ENCODE measurements at regions not wholly inside any gene's neighbourhood (a gene's known extent, or its start where the extent isn't known, plus 50 kb on each side); places are given as distances from the start of the nearest gene placed in this dataset.

DNA sequence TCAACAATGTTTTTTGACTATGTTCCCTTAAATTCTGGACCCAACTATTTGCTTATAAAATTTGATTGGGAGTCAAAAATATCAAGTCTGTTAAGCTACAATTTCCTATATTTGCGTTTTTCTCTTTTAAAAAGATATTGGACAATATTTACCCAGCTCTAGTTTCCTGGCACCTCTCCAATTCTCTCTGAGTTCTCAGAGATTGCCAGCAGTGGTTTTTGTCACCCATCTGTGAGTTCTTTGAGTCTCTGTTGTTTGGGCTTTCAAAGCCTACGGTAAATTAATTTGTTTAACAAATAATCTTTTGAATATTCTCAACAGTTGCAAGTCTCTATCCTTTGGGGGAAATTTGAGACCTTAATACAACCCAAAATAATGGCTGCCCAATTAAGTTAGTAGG lies 174.2 kb upstream of the PUM3 start:
- no peak for TF ChIP-seq EZH2 (IDR thresholded peaks at IDR 0.05; ENCODE audit: low read length, missing control alignments)
- TF ChIP-seq, protein P1, sequence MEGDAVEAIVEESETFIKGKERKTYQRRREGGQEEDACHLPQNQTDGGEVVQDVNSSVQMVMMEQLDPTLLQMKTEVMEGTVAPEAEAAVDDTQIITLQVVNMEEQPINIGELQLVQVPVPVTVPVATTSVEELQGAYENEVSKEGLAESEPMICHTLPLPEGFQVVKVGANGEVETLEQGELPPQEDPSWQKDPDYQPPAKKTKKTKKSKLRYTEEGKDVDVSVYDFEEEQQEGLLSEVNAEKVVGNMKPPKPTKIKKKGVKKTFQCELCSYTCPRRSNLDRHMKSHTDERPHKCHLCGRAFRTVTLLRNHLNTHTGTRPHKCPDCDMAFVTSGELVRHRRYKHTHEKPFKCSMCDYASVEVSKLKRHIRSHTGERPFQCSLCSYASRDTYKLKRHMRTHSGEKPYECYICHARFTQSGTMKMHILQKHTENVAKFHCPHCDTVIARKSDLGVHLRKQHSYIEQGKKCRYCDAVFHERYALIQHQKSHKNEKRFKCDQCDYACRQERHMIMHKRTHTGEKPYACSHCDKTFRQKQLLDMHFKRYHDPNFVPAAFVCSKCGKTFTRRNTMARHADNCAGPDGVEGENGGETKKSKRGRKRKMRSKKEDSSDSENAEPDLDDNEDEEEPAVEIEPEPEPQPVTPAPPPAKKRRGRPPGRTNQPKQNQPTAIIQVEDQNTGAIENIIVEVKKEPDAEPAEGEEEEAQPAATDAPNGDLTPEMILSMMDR (conservative IDR thresholded peaks at IDR 0.05 in 1 of 2, IDR thresholded peaks at IDR 0.05 in 1 of 2; ENCODE audit: low read depth in 1 of 2, low read length in 2 of 2) = no peak
- Histone ChIP-seq H3K36me3 (ENCODE audit: control insufficient read depth, insufficient read depth, low read length) (no peaks in the 10 kb centered on the region), H3K4me2 (ENCODE audit: extremely low read depth, insufficient read depth, low read length) (no peak overlapping the region), H3K27me3 (ENCODE audit: control insufficient read depth, insufficient read depth, low read length) (no peaks in the 10 kb centered on the region), H3K9ac (ENCODE audit: insufficient read depth, low read length) (no peak overlapping the region), H3K4me3 (replicated peaks in 1 of 4; ENCODE audit: control extremely low read depth in 1 of 4, insufficient read depth in 1 of 4, low read depth in 3 of 4, low read length in 4 of 4) (no peak overlapping the region), H4K20me1 (ENCODE audit: control insufficient read depth, extremely low read depth, insufficient read depth, low read length) (no peaks in the 10 kb centered on the region), H3K4me1 (ENCODE audit: control insufficient read depth, extremely low read depth, insufficient read depth, low read length) (no peaks in the 10 kb centered on the region), H2AFZ (ENCODE audit: low read length) (no peak overlapping the region), H3K79me2 (ENCODE audit: control insufficient read depth, insufficient read depth, low read length) (no peaks in the 10 kb centered on the region), H3K9me3 (ENCODE audit: control insufficient read depth, insufficient read depth, low read depth, low read length) (no peaks in the 10 kb centered on the region), H3K27ac (ENCODE audit: insufficient read depth, low read length) (no peak overlapping the region)
- DNase-seq (ENCODE audit: low read depth in 2 of 2) = no peak

DNA sequence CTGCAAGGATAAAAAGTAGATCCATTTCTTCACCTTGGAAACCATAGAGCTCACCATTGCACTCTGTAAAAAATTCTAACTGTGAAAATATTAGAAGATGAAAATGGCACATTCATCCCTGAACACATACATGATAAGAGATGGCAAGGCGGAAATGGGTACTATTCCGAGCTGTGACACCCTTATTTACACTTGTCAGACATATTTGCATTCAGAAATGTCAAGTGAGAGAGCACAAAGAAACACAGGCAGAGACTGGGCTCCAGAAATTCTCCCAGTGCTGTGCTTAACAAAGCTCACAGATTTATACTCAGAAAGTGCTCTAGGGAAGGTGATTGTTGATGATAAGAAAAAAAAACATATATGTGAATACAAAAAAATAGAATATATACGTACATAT lies 170.3 kb upstream of the PUM3 start:
- Histone ChIP-seq H3K27ac (ENCODE audit: insufficient read depth, low read length) (no peak overlapping the region), H4K20me1 (ENCODE audit: control insufficient read depth, extremely low read depth, insufficient read depth, low read length) (no peaks in the 10 kb centered on the region), H3K9ac (ENCODE audit: insufficient read depth, low read length) (no peak overlapping the region), H3K4me1 (ENCODE audit: control insufficient read depth, extremely low read depth, insufficient read depth, low read length) (no peaks in the 10 kb centered on the region), H3K79me2 (ENCODE audit: control insufficient read depth, insufficient read depth, low read length) (no peaks in the 10 kb centered on the region), H3K4me3 (replicated peaks in 1 of 4; ENCODE audit: control extremely low read depth in 1 of 4, insufficient read depth in 1 of 4, low read depth in 3 of 4, low read length in 4 of 4) (no peak overlapping the region), H3K36me3 (ENCODE audit: control insufficient read depth, insufficient read depth, low read length) (no peaks in the 10 kb centered on the region), H3K4me2 (ENCODE audit: extremely low read depth, insufficient read depth, low read length) (no peak overlapping the region), H3K9me3 (ENCODE audit: control insufficient read depth, insufficient read depth, low read depth, low read length) (no peaks in the 10 kb centered on the region), H3K27me3 (ENCODE audit: control insufficient read depth, insufficient read depth, low read length) (no peaks in the 10 kb centered on the region), H2AFZ (ENCODE audit: low read length) (no peak overlapping the region)
- no peak for DNase-seq (ENCODE audit: low read depth in 2 of 2)
- TF ChIP-seq EZH2 (IDR thresholded peaks at IDR 0.05; ENCODE audit: low read length, missing control alignments) = no peak
- TF ChIP-seq, protein P1 (conservative IDR thresholded peaks at IDR 0.05 in 1 of 2, IDR thresholded peaks at IDR 0.05 in 1 of 2; ENCODE audit: low read depth in 1 of 2, low read length in 2 of 2) = no peak

DNA sequence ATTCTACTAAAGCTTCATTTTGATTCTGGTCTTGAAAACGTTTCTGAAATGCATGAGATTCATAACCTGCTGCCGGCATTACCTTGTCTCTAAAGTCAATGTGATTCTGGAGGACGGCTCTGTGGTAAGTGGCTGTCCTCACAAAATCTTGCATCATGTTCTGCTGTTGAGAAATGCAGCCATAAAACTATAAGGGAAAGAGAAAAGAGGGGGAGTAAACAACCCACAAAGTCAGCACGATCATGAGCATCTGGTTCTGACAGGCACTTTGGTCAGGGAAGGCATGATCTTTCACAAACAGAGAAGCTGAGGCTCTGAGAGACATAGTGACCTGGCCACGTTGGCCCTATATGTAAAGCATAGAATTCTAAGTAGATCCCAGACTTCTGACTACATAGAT lies 168.9 kb upstream of the PUM3 start:
- no peaks in the 10 kb centered on the region for H4K20me1 ChIP-seq (ENCODE audit: control insufficient read depth, extremely low read depth, insufficient read depth, low read length)
- no peak overlapping the region for H3K27ac ChIP-seq (ENCODE audit: insufficient read depth, low read length)
- H3K4me3 ChIP-seq (replicated peaks in 1 of 4; ENCODE audit: control extremely low read depth in 1 of 4, insufficient read depth in 1 of 4, low read depth in 3 of 4, low read length in 4 of 4) = no peak overlapping the region
- H3K27me3 ChIP-seq (ENCODE audit: control insufficient read depth, insufficient read depth, low read length) = no peaks in the 10 kb centered on the region
- H3K4me1 ChIP-seq (ENCODE audit: control insufficient read depth, extremely low read depth, insufficient read depth, low read length) = no peaks in the 10 kb centered on the region
- no peak for TF ChIP-seq EZH2 (IDR thresholded peaks at IDR 0.05; ENCODE audit: low read length, missing control alignments)
- no peak overlapping the region for H3K9ac ChIP-seq (ENCODE audit: insufficient read depth, low read length)
- H3K9me3 ChIP-seq (ENCODE audit: control insufficient read depth, insufficient read depth, low read depth, low read length) = no peaks in the 10 kb centered on the region
- no peak overlapping the region for H3K4me2 ChIP-seq (ENCODE audit: extremely low read depth, insufficient read depth, low read length)
- H3K36me3 ChIP-seq (ENCODE audit: control insufficient read depth, insufficient read depth, low read length) = no peaks in the 10 kb centered on the region
- no peak for DNase-seq (ENCODE audit: low read depth in 2 of 2)
- H2AFZ ChIP-seq (ENCODE audit: low read length) = no peak overlapping the region
- no peaks in the 10 kb centered on the region for H3K79me2 ChIP-seq (ENCODE audit: control insufficient read depth, insufficient read depth, low read length)
